ENCODE measurements at regions not wholly inside any gene's neighbourhood (a gene's known extent, or its start where the extent isn't known, plus 50 kb on each side); places are given as distances from the start of the nearest gene placed in this dataset.
A peak's percentile ranks its signal among the peaks of the same experiment; 100 is the strongest.
"Not testable (repeated sequence)": the region's sequence is repeated elsewhere in the genome, so short reads cannot be mapped to it uniquely, and the experiment has no call there.

DNA sequence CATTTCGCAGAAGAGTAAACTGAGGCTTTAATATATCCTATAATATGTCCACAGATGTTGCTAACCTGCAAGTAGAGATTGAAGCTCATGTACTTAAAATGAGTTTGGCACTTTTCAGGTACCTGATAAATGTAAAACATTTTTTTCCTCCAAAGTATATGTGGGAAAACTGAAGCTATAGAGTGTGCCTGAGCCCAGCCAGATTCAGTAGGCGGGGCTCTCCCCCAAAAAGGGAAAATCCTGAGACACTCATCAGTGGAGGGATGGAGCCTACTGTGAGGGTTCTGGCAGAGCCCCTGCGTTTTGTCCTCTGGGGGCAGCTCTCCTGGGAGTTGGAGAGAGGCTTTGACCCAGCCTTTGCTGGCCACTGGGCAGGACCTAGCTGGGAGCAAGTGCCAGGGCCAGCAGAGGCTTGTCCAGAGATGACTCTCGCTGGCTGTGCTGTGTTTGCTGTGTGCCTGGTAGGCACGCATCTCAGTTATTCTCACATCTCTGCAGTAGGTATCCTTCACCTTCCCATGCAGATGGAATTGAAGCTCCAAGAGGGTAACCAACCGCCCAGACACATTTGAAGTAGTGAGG is 81.1 kb upstream of the SPRY4 start:
- no peak for DNase-seq (ENCODE audit: low spot score)

DNA sequence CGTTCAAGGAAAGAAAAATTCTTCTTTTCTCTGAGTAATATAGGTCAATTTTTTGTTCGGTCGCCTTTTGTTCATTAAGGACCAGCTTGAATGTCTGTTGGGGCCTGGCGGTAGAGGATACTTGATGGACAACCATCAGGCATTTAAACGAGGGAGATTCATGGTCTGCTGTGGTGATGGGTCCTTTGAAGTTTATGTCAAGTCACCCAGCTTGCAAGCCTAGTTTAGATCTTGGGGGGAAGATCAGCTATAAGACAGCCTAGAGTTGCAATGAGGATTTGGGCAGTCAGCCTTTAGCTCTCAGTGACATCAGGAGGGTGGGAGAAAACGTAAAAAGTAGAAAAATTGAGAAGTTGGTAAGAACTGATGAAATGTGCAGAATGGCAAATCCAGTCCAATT is 80.2 kb upstream of the SPRY4 start:
- DNase-seq (ENCODE audit: low spot score), result no peak

DNA sequence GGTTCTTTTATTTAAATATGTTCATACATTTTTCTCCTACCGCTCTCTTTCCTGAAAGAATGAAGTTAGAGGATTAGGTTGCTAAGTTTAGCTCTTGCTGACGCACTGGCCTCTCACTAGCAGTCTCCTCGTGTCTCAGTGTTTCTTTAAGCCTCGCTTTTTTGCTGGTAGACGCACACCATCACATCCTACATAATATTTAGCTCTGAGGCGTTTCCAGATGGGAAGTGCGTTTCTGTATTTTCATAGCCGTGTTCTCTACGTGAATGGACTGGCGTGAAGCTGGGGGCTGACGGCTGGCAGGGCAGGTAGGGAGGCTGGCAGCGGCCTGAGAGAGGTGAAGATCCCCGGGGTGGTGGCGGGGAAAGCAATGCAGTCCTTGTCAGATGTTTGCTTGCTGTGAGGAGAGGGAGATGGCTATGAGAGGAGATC is 79.2 kb upstream of the SPRY4 start:
- DNase-seq (ENCODE audit: low spot score), result no peak

DNA sequence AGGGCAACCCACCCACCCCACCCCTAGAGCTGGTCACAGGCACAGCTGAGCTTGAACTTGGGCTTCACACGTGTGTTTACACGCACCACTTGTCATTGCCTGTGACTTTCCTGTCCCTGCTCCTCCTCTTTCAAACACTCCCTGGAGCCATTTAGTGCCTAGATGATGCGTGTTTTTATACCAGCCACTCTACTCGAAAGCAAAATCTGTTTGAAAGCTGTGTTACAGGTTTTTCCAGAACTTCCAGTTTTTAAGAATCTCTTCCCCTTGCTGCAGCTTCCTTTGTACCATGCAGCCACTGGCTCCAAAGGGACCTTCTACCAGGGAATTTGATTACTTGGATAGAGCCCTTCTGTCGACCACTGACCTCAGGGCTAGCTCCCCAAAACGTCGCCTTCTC is 78.8 kb upstream of the SPRY4 start:
- DNase-seq (ENCODE audit: low spot score), result peak; percentile 77

DNA sequence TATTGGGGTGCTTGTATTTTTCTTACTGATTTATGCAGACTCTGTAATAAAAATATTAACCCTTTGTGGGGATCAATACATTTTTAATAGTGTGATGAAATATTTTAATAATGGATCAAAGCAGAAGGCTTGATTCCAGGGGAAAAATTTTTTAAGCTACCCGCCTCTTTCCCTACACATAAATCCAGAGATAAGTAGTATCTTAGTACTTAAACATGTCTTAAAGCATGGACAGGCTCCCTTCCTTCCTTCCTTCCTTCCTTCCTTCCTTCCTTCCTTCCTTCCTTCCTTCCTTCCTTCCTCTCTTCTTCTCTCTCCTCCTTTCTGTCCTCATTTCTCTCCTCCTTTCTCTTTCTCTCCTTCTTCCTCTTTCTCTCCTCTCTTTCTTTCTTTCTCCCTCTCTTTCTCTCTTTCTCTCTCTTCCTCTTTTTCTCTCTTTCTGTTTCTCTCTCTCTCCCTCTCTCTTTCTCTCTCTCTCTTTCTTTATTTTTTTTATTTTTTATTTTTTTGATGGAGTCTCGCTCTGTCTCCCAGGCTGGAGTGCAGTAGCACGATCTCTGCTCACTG is 78.0 kb upstream of the SPRY4 start:
- no peak for DNase-seq (ENCODE audit: low spot score)

DNA sequence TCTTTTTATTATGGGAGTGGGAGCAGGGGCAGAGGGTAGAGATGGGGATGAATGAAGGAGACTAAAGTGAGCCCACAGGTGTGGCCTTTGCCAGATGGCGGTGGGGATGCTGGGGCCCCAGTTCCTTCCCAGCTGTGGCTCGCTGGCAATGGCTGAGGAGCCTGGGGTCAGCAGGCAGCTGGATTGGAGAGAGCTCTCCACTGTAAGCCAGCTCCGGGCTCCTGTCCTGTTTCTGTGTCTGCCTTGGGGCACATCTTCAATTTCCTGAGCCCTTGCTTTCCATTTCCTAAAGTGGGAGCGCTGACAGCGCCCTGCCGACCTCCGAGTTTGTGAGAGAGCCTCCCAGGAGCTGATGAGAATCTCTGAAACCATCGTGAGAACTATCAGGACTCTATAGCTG is 75.6 kb upstream of the SPRY4 start:
- no peak for DNase-seq (ENCODE audit: low spot score)

DNA sequence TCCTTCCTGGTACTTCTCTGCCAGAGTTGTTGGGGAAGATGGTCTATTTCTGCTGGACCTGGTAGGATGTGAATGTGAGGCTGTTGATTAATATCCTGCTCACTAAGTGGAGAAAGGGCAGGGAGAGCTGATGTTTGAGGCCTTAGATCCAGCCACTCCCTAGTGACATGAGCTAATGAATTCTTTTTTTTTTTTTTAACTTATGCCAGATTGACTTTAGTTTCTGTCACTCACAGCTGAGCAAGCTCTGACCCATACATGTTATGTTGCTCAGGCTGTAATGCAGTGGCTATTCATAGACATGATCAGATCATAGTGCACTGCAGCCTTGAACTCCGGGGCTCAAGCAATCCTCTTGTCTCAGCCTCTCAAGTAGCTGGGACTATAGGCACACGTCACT is 75.1 kb upstream of the SPRY4 start:
- no peak for DNase-seq (ENCODE audit: low spot score)

DNA sequence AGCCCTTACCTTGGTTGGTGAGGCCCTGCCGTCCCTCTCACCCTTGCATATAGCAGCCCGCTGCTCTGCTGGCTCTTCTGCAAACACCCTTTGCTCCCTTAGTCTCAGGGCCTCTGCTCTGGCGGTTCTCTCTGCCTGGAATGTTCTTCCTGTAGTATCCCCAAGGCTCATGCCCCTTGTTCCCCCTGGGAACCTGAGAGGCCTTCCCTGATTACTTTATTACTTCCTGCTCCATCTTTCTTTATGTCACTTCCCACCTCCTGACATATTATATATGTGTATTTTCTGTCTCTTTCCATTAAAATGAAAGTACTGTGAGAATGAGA is 73.9 kb upstream of the SPRY4 start:
- DNase-seq (ENCODE audit: low spot score), result no peak

DNA sequence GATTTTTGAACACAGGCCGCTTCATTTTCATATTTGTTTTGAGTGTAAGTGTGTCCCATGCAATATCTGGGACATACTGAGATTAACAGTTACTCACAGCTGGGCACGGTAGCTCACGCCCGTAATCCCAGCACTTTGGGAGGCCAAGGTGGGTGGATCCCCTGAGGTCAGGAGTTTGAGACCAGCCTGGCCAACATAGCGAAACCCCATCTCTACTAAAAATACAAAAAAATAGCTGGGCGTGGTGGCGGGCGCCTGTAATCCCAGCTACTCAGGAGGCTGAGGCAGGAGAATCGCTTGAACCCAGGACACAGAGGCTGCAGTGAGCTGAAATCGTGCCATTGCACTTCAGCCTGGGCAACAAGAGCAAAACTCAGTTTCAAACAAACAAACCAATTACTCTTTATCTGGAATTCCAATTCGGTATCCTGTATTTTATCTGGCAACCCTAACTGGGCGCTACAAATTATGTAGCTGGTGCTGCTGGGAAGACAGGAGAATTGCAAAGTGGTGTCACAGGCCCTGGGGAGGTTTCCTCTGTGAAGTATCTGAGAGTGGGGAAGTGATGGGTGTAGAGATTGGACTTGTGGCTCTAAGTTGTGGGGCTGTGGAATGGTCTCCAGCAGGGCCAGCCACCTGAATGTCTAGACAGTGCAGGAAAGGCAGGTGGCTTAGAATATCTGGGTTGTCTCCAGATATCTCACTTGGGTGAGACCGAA is 73.3 kb upstream of the SPRY4 start:
- DNase-seq (ENCODE audit: low spot score), result not testable (repeated sequence)

DNA sequence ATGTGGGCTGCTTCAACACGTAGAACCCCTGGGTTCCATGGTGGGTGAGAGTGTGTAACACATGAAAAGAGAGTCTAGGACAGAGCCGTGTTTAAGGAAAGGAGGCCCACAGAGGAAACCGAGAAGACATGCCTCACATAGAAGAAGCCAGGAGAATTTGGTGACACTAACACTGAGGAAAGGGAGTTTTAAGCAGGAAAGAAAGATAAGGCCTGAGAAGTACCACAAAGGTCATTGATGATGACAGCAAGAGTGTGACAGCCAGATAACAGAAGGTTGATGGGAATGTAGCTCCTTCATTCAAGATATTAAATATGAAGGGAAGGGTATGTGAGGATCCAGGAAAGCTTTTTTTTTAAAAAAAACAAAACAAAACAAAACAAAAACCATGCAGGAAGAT is 72.4 kb upstream of the SPRY4 start:
- no peak for DNase-seq (ENCODE audit: low spot score)

DNA sequence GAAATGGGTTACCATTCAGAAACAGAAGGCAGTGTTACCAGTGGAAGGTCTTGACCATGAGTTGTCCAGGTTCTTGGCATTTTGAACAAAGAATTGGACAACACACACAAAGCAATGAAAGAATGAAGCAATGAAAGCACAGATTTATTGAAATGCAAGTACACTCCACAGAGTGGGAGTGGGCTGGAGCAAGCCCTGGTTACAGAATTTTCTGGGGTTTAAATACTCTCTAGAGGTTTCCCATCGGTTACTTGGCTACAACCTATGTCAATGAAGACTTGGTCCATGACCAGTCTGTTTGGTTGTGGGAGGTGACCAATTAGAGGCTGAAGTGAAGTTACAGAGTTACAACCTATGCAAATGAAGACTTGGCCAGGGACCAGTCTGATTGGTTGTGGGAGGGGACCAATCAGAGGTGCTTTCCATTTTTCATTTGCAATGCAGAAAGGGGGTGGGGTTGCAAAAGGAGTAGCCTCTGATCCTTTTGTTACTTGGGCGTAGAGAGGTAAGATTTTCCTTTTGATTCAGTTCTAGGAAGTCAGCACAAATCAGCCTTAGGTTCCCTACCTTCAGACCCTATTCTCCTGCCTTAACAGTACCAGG is 71.7 kb upstream of the SPRY4 start:
- DNase-seq (ENCODE audit: low spot score), result no peak

DNA sequence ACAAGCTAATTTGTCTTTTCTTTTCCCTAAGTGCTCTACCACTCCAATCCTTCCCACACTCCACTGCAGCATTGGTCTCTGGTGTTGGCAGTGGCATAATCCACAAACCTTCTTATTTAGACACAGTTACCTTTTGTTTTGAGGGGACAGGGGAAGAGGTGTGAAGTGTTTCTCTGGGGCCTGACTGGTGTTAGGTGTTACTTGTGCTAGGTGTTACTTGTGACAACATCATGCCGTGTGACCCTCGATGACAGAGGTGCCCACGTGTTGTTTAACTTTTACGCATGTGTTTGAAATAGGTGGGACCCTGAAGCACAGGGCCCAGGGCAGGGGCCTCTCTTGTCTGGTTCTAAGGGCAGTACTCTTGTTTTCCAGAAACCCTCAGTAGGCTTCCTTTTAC is 70.5 kb upstream of the SPRY4 start:
- no peak for DNase-seq (ENCODE audit: low spot score)

DNA sequence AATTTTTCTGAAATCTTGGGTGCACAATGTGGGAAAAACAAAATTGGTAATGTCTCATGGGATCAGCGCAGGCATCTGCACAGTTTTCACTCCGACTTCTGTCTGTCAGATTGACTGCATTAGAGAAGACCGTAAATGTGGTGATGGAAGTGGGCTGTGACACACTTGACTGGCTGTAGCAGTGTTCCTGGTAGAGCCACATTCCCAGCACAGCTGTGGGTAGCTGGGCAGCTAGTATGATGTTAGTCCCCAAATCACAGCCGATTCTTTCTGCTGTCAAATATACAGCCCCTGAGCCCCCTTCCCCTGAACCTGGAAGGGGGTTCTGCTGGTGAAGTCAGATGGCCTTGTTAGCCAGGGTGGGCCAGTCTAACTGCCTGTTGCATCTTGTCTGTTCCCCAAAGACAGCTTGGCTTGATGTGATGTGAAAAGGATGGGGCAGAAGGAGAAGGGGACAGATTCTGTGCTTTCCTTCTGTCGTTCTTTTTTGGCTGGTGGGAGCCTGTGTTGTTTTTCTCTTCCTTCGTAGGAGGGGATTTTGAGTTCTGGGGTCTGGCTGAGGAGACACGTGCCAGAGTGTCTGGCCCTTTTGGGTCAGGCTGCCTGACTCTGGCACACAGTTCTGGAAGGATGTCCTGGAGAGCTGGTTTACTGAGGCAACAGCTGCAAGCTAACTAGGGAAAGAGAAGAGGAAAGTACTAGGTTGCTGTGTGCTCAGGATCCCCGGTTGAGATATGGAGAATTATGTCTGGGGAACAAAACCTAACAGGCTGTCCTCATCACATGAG is 66.4 kb upstream of the SPRY4 start:
- no peak for DNase-seq (ENCODE audit: low spot score)

DNA sequence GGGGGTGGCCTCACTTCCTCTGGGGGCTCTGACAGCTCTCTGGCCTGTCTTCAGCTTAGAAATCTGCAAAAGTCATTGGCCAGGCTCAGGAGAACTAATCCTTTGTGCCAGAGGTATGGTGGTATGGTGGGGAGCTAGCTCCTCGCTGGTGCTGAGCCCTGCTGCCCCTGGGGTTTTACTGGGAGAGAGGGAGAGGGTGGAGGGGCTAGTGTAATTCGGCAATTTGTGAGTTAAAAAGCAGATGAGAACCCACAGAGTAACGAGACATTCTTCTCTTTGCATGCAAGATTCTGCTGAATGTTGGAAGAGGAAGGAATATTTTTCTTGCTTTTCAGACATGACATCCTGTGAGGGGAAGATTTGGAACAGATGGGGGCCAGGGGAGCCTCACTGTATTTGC is 65.5 kb upstream of the SPRY4 start:
- no peak for DNase-seq (ENCODE audit: low spot score)

DNA sequence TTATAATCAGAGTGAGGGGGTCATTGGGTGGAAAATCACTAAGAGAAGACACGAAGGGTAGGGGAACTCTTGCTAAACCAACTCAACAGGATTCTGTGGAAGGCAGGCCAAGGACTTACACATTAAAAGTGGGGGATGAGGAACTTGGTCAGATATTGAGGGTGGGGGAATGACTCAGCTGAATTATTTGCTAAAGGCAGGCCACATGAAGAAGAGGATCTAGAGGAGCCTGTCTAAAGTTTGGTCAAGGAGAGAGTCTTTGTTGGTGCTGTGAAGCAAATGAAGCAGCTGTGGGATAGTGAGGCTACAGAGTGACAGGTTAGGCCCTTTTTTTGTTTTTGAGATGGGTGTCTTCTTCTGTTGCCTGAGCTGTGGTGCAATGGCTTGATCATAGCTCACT is 63.9 kb upstream of the SPRY4 start:
- DNase-seq (ENCODE audit: low spot score), result peak; percentile 49

DNA sequence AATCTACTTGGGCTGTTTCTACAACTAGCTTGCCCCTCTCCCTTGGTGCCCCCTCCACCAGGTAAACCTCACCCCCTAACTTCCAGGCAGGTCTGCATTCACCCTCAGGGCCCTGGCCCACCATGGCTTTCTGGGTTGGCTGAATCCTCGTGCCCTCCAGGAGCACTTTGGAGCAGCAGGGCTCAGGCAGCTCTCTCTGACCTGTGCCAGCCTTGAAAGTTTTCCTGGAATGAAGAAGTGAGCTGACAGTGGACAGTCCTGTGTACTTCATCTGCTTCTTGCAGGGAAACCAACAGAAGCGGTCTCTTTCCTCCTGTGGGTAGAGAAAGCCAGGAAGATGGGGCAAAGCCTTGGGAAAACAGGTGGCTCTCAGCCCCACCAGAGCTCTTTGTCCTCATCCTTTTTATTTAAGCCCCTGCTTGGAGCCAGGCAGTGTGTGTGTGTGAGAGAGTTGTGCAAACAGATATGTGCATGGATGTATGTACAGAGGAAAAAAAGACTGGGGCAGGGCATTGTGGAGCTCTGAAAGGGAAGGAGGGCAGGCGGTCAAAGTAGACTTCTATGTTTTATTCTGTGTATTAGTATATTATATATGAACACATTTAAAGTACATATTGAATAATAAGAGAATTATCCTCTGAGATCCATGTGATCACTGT is 62.3 kb upstream of the SPRY4 start:
- DNase-seq (ENCODE audit: low spot score), result no peak

DNA sequence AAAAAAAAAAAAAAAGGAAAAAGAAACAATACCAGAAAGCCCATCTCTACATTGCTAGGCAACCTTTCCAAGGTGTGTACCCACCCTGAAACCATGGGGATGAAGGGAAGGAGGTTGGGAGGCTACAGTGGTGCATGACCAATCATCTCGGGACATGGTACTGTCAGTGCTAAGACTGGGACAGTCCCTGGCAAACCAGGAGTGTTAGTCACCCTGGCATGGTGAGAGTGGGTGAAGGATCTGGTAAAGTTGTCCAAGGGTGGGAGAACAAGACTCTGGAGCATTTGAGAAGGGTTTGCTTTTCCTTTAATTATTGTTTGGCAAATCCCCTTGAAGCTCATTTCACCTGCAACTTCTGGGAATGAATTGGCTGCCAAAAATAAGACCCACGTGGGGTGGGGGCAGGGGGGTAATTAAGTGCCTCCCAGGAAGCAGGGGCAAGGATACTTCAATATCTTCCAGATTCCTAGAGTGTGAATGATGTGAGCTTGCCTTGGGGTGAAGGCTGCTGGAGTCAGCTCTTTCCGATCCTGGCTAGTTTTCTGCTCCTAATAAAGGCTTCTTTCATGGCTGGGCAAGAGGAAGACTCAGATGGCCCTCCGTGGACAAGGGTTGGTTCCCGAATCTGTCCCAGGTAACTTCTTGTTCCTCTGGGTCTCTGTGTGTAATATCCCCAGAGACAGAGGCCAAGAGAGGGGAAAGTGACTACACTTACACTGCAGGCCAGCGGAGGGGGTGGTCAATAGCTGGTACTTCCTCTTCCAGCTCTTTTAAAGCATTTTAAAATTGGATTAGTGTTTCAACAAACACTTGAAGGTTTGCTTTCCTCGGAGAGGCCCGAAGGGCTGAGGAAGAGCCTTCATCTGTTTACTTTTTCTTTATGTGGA is 61.6 kb upstream of the SPRY4 start:
- DNase-seq (ENCODE audit: low spot score), result peak; percentile 32

DNA sequence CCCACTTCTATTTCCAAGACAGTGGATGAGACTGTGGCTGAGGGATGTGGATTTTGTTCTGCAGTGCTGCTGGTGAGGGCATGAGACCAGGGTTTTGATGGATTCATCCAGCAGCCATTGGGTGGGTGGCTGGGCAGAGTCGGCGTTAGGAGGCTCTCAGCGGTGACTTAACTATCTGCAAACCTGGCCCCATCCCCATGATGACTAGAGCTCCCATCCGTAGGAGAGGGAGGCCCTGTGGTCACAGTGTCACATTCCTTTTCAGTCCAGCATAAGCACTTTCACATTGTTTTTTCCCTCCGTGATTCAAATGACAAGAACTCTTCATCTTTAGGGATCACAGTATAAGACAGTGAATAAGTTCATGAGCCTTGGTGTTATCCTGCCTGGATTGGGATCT is 60.4 kb upstream of the SPRY4 start:
- DNase-seq (ENCODE audit: low spot score), result no peak

DNA sequence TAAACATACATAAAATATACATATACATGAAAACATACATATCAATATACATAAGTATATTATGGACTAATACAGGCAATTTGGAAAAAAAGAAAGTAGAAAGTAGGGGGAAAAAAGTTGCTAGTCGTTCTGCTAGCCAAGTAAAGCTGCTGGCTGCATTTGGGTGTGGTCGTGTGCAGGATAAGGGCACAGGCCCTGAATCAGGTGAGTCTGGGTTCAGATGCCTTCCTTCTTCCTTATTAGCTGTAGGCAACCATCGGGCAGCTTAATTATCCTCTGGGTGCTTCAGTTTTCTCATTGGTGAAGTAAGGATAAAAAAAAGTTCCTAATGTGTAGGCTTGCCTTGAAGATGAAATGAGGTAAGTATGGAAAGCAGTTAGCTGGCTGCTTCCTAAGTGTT is 59.2 kb upstream of the SPRY4 start:
- no peak for DNase-seq (ENCODE audit: low spot score)

DNA sequence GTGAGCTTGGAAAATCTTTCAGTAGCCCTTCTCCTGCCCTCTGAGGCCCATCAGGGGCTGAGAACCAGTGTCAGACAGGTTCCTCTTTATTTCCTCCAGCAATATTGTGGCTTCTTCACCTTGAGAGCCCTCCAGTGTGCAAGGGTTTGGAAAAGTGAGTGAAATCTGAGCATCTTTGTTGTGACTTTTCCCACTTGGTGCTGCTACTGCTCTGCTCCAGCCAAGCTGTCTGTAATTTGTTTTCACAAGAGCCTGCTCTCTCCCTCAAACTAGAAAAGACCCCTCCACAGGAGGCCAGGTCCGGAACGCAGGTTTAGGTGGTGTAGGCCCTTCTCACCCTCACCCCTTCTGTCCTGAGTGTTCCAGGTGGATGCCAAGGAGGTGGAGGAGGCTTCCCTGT is 57.4 kb upstream of the SPRY4 start:
- DNase-seq (ENCODE audit: low spot score), result no peak
